Astrocyte (in vitro differentiated cells and primary cell): ENCODE measurements at regions not wholly inside any gene's neighbourhood (a gene's known extent, or its start where the extent isn't known, plus 50 kb on each side); places are given as distances from the start of the nearest gene placed in this dataset.
A peak's percentile ranks its signal among the peaks of the same experiment; 100 is the strongest.

Experiments used
- DNase-seq: peaks from one replicate; pipeline ENCODE4 v3.0.0-alpha.2; 2010; ENCODE audit warnings: low read depth
- FAIRE-seq: peaks from 2 replicates; lab custom pipeline; 2011; peaks lifted over from hg19 to GRCh38; lab: Jason Lieb, UNC
- H2AFZ ChIP-seq: 2 replicates; pipeline ENCODE4 v1.6.0; 2012; ENCODE audit warnings: low read depth, low read length, inconsistent platforms
- H3K27ac ChIP-seq: 2 replicates; pipeline ENCODE4 v1.5.1; 2011; ENCODE audit warnings: low read depth, low read length, inconsistent platforms
- H3K27me3 ChIP-seq: 2 replicates; pipeline ENCODE4 v1.6.0; 2011; ENCODE audit warnings: low read length, inconsistent platforms; ENCODE audit not compliant: insufficient read depth
- H3K36me3 ChIP-seq: 2 replicates; pipeline ENCODE4 v1.5.1; 2011; ENCODE audit warnings: low read length, inconsistent platforms; ENCODE audit not compliant: insufficient read depth
- H3K4me1 ChIP-seq: 2 replicates; pipeline ENCODE4 v1.5.1; 2011; ENCODE audit warnings: low read length, inconsistent platforms; ENCODE audit not compliant: insufficient read depth
- H3K4me2 ChIP-seq: 2 replicates; pipeline ENCODE4 v1.6.0; 2012; ENCODE audit warnings: low read length, inconsistent platforms
- H3K4me3 ChIP-seq: 2 replicates; pipeline ENCODE4 v1.5.1; 2011; ENCODE audit warnings: low read depth, mild to moderate bottlenecking, low read length, inconsistent platforms; ENCODE audit not compliant: insufficient read depth
- H3K79me2 ChIP-seq: 2 replicates; pipeline ENCODE4 v1.6.0; 2012; ENCODE audit warnings: mild to moderate bottlenecking, low read length, inconsistent platforms; ENCODE audit not compliant: insufficient read depth
- H3K9ac ChIP-seq: 2 replicates; pipeline ENCODE4 v1.6.0; 2012; ENCODE audit warnings: mild to moderate bottlenecking, low read length, inconsistent platforms
- H3K9me3 ChIP-seq: 2 replicates; pipeline ENCODE4 v1.5.1; 2012; ENCODE audit warnings: low read depth, mild to moderate bottlenecking, low read length, inconsistent platforms; ENCODE audit not compliant: insufficient read depth
- H4K20me1 ChIP-seq: 2 replicates; pipeline ENCODE4 v1.6.0; 2012; ENCODE audit warnings: low read length, inconsistent platforms; ENCODE audit not compliant: insufficient read depth
- H3K27ac Mint-ChIP-seq: one replicate; pipeline ENCODE4 v1.8.0; 2021; ENCODE audit warnings: mild to moderate bottlenecking, mixed read lengths; ENCODE audit not compliant: unreplicated experiment
- H3K27me3 Mint-ChIP-seq: one replicate; pipeline ENCODE4 v1.8.0; 2021; ENCODE audit warnings: low read depth, mixed read lengths; ENCODE audit not compliant: unreplicated experiment
- H3K36me3 Mint-ChIP-seq: one replicate; pipeline ENCODE4 v1.8.0; 2021; ENCODE audit warnings: low read depth, mixed read lengths; ENCODE audit not compliant: unreplicated experiment
- H3K4me1 Mint-ChIP-seq: one replicate; pipeline ENCODE4 v1.8.0; 2021; ENCODE audit warnings: low read depth, mixed read lengths; ENCODE audit not compliant: unreplicated experiment
- H3K4me3 Mint-ChIP-seq: one replicate; pipeline ENCODE4 v1.8.0; 2021; ENCODE audit warnings: mild to moderate bottlenecking, moderate library complexity, mixed read lengths; ENCODE audit not compliant: unreplicated experiment
- H3K9me3 Mint-ChIP-seq: one replicate; pipeline ENCODE4 v1.8.0; 2021; ENCODE audit warnings: mild to moderate bottlenecking, mixed read lengths; ENCODE audit not compliant: unreplicated experiment
- CTCF ChIP-seq: IDR thresholded peaks from 2 replicates; pipeline ENCODE4 v1.5.1; 2011; ENCODE audit warnings: low read depth, mild to moderate bottlenecking, inconsistent platforms, low read length, moderate library complexity; ENCODE audit not compliant: insufficient read depth
- EZH2 ChIP-seq: IDR thresholded peaks from 2 replicates; pipeline ENCODE4 v1.6.1; 2012; ENCODE audit warnings: mild to moderate bottlenecking, low read length, inconsistent platforms; ENCODE audit not compliant: insufficient read depth

GRCh38 chr1:14517841-14518180 is 80.7 kb upstream of the KAZN start:
- TF ChIP-seq EZH2 (no peak), CTCF (no peak)

GRCh38 chr1:14519976-14520375 is 78.5 kb upstream of the KAZN start:
- Histone ChIP-seq H3K4me2 (no peak overlapping the region), H4K20me1 (no peaks in the 10 kb centered on the region), H3K27me3 (no peaks in the 10 kb centered on the region), H2AFZ (no peak overlapping the region), H3K4me3 (no peak overlapping the region), H3K4me1 (peaks cover 18% of the 10 kb centered on the region), H3K9me3 (no peaks in the 10 kb centered on the region), H3K79me2 (no peaks in the 10 kb centered on the region), H3K27ac (no peak overlapping the region), H3K36me3 (no peaks in the 10 kb centered on the region), H3K9ac (no peak overlapping the region)
- DNase-seq (no peak), FAIRE-seq (no peak)
- H3K4me3 Mint-ChIP-seq, result no peak overlapping the region
- H3K27me3 Mint-ChIP-seq, result peaks cover 3% of the 10 kb centered on the region
- no peak for TF ChIP-seq EZH2
- TF ChIP-seq CTCF, result no peak
- H3K9me3 Mint-ChIP-seq, result peaks cover 2% of the 10 kb centered on the region
- H3K27ac Mint-ChIP-seq, result no peak overlapping the region
- H3K36me3 Mint-ChIP-seq, result no peaks in the 10 kb centered on the region
- peaks cover 5% of the 10 kb centered on the region for H3K4me1 Mint-ChIP-seq

More at GRCh38 chr1:14517841-14518180, 80.7 kb upstream of the KAZN start:
- no peaks in the 10 kb centered on the region for H3K36me3 Mint-ChIP-seq
- H3K4me3 ChIP-seq, result no peak overlapping the region
- H3K79me2 ChIP-seq, result no peaks in the 10 kb centered on the region
- peaks cover 2% of the 10 kb centered on the region for H3K9me3 Mint-ChIP-seq
- no peak overlapping the region for H3K27ac Mint-ChIP-seq
- H3K27me3 Mint-ChIP-seq, result peaks cover 3% of the 10 kb centered on the region
- peaks cover 5% of the 10 kb centered on the region for H3K4me1 Mint-ChIP-seq
- no peak overlapping the region for H3K9ac ChIP-seq
- no peak overlapping the region for H2AFZ ChIP-seq
- FAIRE-seq, result no peak
- peaks cover 13% of the 10 kb centered on the region for H3K4me1 ChIP-seq
- no peaks in the 10 kb centered on the region for H3K9me3 ChIP-seq
- H3K27me3 ChIP-seq, result no peaks in the 10 kb centered on the region
- no peaks in the 10 kb centered on the region for H4K20me1 ChIP-seq
- H3K4me3 Mint-ChIP-seq, result no peak overlapping the region
- H3K4me2 ChIP-seq, result peak overlapping the region; percentile 12
- DNase-seq, result no peak
- no peaks in the 10 kb centered on the region for H3K36me3 ChIP-seq
- peak overlapping the region; percentile 61 for H3K27ac ChIP-seq

- H3K4me1 Mint-ChIP-seq, result peaks cover 5% of the 10 kb centered on the region
- Histone ChIP-seq H3K79me2 (no peaks in the 10 kb centered on the region), H3K27me3 (no peaks in the 10 kb centered on the region), H3K27ac (no peak overlapping the region), H2AFZ (no peak overlapping the region), H3K4me3 (no peak overlapping the region), H3K4me1 (peaks cover 18% of the 10 kb centered on the region), H3K4me2 (no peak overlapping the region), H3K36me3 (no peaks in the 10 kb centered on the region), H3K9ac (no peak overlapping the region), H4K20me1 (no peaks in the 10 kb centered on the region), H3K9me3 (no peaks in the 10 kb centered on the region)
- peaks cover 3% of the 10 kb centered on the region for H3K27me3 Mint-ChIP-seq
- TF ChIP-seq EZH2, result no peak
- TF ChIP-seq CTCF, result no peak
- no peak overlapping the region for H3K27ac Mint-ChIP-seq
- no peaks in the 10 kb centered on the region for H3K36me3 Mint-ChIP-seq
- peaks cover 2% of the 10 kb centered on the region for H3K9me3 Mint-ChIP-seq
- FAIRE-seq (no peak), DNase-seq (no peak)
- no peak overlapping the region for H3K4me3 Mint-ChIP-seq
These were observed 77.8 kb upstream of the KAZN start for GRCh38 chr1:14520514-14521163.
